GM12892 (cell line): ENCODE measurements at regions not wholly inside any gene's neighbourhood (a gene's known extent, or its start where the extent isn't known, plus 50 kb on each side); places are given as distances from the start of the nearest gene placed in this dataset.

Experiments
- DNase-seq: peaks from one replicate; pipeline ENCODE4 v3.0.0; 2011; ENCODE audit not compliant: insufficient read length
- FAIRE-seq: peaks from 2 replicates; lab custom pipeline; 2011; peaks lifted over from hg19 to GRCh38; lab: Jason Lieb, UNC
- POLR2A ChIP-seq: IDR thresholded peaks from 2 replicates; pipeline ENCODE4 v1.6.1; 2011; ENCODE audit warnings: low read depth, low read length, control low read depth
- POLR2AphosphoS5 ChIP-seq: IDR thresholded peaks from 2 replicates; pipeline ENCODE4 v1.6.1; 2011; ENCODE audit warnings: low read depth, low read length, control low read depth
- TAF1 ChIP-seq: IDR thresholded peaks from 2 replicates; pipeline ENCODE4 v1.6.1; 2011; ENCODE audit warnings: low read depth, mild to moderate bottlenecking, control low read depth, low read length, borderline replicate concordance

- DNase-seq (no peak), FAIRE-seq (no peak)
- TF ChIP-seq POLR2A (no peak), TAF1 (no peak), POLR2AphosphoS5 (no peak)
Measured at GRCh38 chr12:107356266-107356936, 263.1 kb upstream of the CRY1 start.

GRCh38 chr12:107356937-107357295 is 263.6 kb upstream of the CRY1 start:
- DNase-seq (no peak), FAIRE-seq (no peak)
- no peak for TF ChIP-seq POLR2AphosphoS5
- TF ChIP-seq POLR2A, result no peak
- no peak for TF ChIP-seq TAF1

- DNase-seq (no peak), FAIRE-seq (no peak)
- no peak for TF ChIP-seq TAF1
- no peak for TF ChIP-seq POLR2AphosphoS5
- no peak for TF ChIP-seq POLR2A
Measured at GRCh38 chr12:107359382-107359781, 266.0 kb upstream of the CRY1 start.

- TF ChIP-seq TAF1 (no peak), POLR2AphosphoS5 (no peak), POLR2A (no peak)
- DNase-seq (no peak), FAIRE-seq (no peak)
Measured at GRCh38 chr12:107360033-107360432, 266.7 kb upstream of the CRY1 start.

GRCh38 chr12:107360482-107360881 is 267.1 kb upstream of the CRY1 start:
- no peak for FAIRE-seq
- DNase-seq, result no peak
- no peak for TF ChIP-seq POLR2A
- no peak for TF ChIP-seq TAF1
- no peak for TF ChIP-seq POLR2AphosphoS5

- FAIRE-seq (no peak), DNase-seq (no peak)
- TF ChIP-seq TAF1 (no peak), POLR2AphosphoS5 (no peak), POLR2A (no peak)
Measured at GRCh38 chr12:107361970-107362369, 268.6 kb upstream of the CRY1 start.

GRCh38 chr12:107362960-107363359 is 269.6 kb upstream of the CRY1 start:
- DNase-seq (no peak), FAIRE-seq (no peak)
- TF ChIP-seq POLR2AphosphoS5 (no peak), POLR2A (no peak), TAF1 (no peak)

- TF ChIP-seq POLR2AphosphoS5, result no peak
- no peak for TF ChIP-seq POLR2A
- no peak for TF ChIP-seq TAF1
- no peak for FAIRE-seq
Measured at GRCh38 chr12:107364875-107365518, 271.6 kb upstream of the CRY1 start.

GRCh38 chr12:107365703-107366102 is 272.4 kb upstream of the CRY1 start:
- DNase-seq (no peak), FAIRE-seq (no peak)
- TF ChIP-seq POLR2A (no peak), TAF1 (no peak)

More at GRCh38 chr12:107364875-107365518, 271.6 kb upstream of the CRY1 start:
- no peak for DNase-seq

- no peak for TF ChIP-seq POLR2AphosphoS5
- no peak for TF ChIP-seq POLR2A
- TF ChIP-seq TAF1, result no peak
- DNase-seq (no peak), FAIRE-seq (no peak)
Measured at GRCh38 chr12:107366322-107366721, 273.0 kb upstream of the CRY1 start.

- no peak for DNase-seq
- FAIRE-seq, result no peak
- TF ChIP-seq POLR2AphosphoS5 (no peak), POLR2A (no peak), TAF1 (no peak)
Measured at GRCh38 chr12:107368586-107368985, 275.2 kb upstream of the CRY1 start.

- DNase-seq, result no peak
- TF ChIP-seq POLR2A (no peak), POLR2AphosphoS5 (no peak), TAF1 (no peak)
- FAIRE-seq, result no peak
Measured at GRCh38 chr12:107369006-107369405, 275.7 kb upstream of the CRY1 start.
